ENCODE measurements at regions not wholly inside any gene's neighbourhood (a gene's known extent, or its start where the extent isn't known, plus 50 kb on each side); places are given as distances from the start of the nearest gene placed in this dataset.
"Not testable (repeated sequence)": the region's sequence is repeated elsewhere in the genome, so short reads cannot be mapped to it uniquely, and the experiment has no call there.

DNA sequence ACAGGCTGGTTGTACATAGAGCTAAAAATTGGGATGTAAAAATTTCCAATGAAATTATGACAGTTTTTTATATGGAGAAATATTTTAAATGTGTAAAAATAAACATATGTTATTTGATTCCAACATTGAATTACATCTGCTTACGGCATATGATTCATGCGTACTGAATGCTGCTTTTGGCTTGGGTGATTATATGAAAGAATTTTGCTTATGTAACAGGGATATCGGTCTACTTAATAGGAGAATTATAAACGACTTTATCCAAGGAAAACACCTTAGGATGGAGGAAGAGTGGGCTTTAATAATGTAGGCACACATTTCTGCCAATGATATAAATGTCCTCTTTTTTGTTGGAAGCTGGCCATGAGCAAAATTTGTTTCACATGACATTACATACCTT lies 197.3 kb upstream of the GOT2 start:
- H3K36me3 Mint-ChIP-seq (ENCODE audit: low read depth), result no peaks in the 10 kb centered on the region
- H3K4me3 Mint-ChIP-seq (ENCODE audit: low read depth), result no peak overlapping the region
- H3K4me1 Mint-ChIP-seq (ENCODE audit: low read depth), result no peaks in the 10 kb centered on the region
- no peaks in the 10 kb centered on the region for H3K27me3 Mint-ChIP-seq (ENCODE audit: low read depth)
- H3K9me3 Mint-ChIP-seq, result no peaks in the 10 kb centered on the region
- no peak overlapping the region for H3K27ac Mint-ChIP-seq
- DNase-seq (ENCODE audit: low spot score), result no peak
- intact Hi-C loops (cut with micrococcal nuclease), result no loop called here

DNA sequence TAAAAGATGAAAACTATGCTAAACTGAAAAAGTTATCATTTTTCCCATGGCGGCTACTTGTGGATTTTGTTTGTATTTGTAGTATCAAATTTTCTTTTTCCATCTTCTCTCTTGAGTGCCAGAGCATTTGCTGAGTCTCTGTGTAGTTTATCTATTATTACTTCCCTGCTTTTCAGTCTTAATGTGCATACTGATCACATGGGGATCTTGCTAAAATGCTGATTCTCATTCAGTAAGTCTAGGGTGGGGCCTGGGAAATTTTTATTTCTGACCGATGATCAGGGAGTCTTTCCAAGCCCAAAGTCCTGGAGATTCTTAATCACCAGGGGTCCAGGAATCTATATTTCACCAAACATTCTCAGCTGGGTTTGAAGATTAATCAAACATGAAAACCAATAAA lies 189.0 kb upstream of the GOT2 start:
- no peak for DNase-seq (ENCODE audit: low spot score)
- no peaks in the 10 kb centered on the region for H3K36me3 Mint-ChIP-seq (ENCODE audit: low read depth)
- intact Hi-C loops (cut with micrococcal nuclease), result no loop called here
- H3K4me3 Mint-ChIP-seq (ENCODE audit: low read depth), result no peak overlapping the region
- no peaks in the 10 kb centered on the region for H3K4me1 Mint-ChIP-seq (ENCODE audit: low read depth)
- H3K9me3 Mint-ChIP-seq, result peaks cover 4% of the 10 kb centered on the region
- H3K27ac Mint-ChIP-seq, result no peak overlapping the region
- no peaks in the 10 kb centered on the region for H3K27me3 Mint-ChIP-seq (ENCODE audit: low read depth)

DNA sequence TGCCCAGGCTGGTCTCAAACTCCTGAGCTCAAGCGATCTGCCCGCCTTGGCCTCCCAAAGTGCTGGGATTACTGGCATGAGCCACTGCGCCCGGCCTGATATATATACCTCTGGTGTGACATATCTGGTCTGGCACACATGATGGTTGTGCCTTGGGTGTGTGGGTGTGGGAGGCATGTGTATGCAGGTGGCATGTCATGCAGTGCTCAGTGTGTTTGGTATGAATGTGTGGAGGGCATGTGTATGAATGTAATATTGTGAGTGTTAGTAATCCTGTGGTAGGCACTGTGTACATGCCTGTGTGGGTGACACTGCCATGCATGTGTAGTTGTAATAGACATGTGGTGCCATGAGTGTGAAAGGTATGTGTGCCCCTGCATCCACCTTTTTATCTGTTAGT lies 179.3 kb upstream of the GOT2 start:
- no peaks in the 10 kb centered on the region for H3K36me3 Mint-ChIP-seq (ENCODE audit: low read depth)
- intact Hi-C loops (cut with micrococcal nuclease), result no loop called here
- no peak overlapping the region for H3K27ac Mint-ChIP-seq
- H3K27me3 Mint-ChIP-seq (ENCODE audit: low read depth), result no peaks in the 10 kb centered on the region
- H3K4me3 Mint-ChIP-seq (ENCODE audit: low read depth), result no peak overlapping the region
- no peaks in the 10 kb centered on the region for H3K4me1 Mint-ChIP-seq (ENCODE audit: low read depth)
- DNase-seq (ENCODE audit: low spot score), result no peak
- no peaks in the 10 kb centered on the region for H3K9me3 Mint-ChIP-seq

DNA sequence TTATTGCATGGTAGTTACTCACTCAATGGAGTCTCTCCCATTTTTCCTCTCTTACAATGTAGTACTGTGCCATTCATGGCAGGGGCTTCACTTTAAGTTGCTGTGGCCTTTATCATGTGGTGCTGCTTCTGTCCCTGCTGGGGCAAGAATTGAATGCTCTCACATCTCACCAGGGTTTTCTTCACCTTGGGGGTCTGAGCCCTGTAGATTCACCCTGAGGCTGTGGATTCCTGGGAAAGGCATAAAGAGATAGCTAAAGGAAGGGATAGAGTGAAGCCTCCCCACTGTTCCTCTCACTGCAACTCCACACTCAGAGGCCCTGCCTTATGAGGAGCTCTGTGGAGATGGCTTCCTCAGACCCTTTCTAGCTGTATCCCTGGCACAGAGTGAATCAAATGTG lies 178.5 kb upstream of the GOT2 start:
- H3K4me3 Mint-ChIP-seq (ENCODE audit: low read depth), result no peak overlapping the region
- H3K36me3 Mint-ChIP-seq (ENCODE audit: low read depth), result no peaks in the 10 kb centered on the region
- H3K4me1 Mint-ChIP-seq (ENCODE audit: low read depth), result no peaks in the 10 kb centered on the region
- H3K27me3 Mint-ChIP-seq (ENCODE audit: low read depth), result no peaks in the 10 kb centered on the region
- H3K27ac Mint-ChIP-seq, result no peak overlapping the region
- DNase-seq (ENCODE audit: low spot score), result no peak
- H3K9me3 Mint-ChIP-seq, result no peaks in the 10 kb centered on the region
- intact Hi-C loops (cut with micrococcal nuclease), result no loop called here

DNA sequence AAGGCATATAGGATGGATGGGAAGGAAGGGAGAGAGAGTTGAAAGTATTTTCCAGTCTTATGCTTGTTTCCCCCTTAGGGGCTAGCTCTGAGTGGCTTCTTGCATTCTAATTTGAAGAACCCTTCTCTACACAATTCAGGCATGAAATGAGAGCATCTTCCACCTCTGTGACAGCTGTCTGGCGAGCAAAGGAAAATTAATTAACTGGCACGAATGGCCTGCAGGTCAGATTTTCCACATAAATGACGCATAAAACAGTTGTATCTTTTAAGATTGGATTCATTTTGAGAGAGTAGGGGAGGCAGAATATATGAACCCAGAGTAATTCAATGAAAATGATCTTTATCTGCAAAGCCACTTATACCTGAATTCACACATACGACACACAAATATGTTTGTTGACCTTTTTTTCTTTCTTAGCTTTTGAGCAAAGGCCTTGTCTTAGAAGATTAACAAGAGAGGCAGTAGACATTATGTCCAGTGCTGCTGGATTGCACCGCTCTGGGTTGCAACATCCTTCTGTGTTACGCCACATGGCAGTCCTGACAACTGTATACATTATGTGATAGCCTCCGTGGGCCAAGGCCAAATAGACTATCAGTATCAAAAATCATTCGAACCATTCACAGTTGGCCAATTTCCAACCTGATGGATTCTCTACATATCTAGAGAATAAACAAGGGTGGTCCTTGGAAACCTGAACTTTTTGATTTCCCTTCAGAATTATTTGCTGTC lies 173.0 kb upstream of the GOT2 start:
- Mint-ChIP-seq H3K36me3 (ENCODE audit: low read depth) (no peaks in the 10 kb centered on the region), H3K27ac (no peak overlapping the region), H3K9me3 (no peaks in the 10 kb centered on the region), H3K27me3 (ENCODE audit: low read depth) (no peaks in the 10 kb centered on the region), H3K4me1 (ENCODE audit: low read depth) (no peaks in the 10 kb centered on the region), H3K4me3 (ENCODE audit: low read depth) (no peak overlapping the region)
- intact Hi-C loops (cut with micrococcal nuclease), result no loop called here
- no peak for DNase-seq (ENCODE audit: low spot score)

DNA sequence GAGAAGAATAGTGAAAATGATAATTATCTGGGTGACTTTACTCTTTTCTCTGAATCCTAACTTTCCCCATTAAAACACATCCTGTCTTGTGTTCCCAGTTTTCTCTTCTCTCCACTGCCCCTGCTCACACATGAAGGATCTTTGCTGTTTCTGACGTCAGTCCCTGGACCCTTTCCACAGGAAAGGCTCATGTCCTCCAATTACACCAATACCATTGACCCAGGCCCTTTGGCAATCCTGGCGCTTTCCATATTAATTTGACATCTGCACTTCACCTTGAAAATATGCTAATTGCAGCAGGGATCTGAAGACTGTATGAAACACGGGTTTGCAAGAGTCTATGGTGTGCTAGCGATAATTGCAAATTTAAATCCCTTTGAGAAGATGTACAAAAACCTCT lies 170.2 kb upstream of the GOT2 start:
- intact Hi-C loops (cut with micrococcal nuclease), result no loop called here
- Mint-ChIP-seq H3K27me3 (ENCODE audit: low read depth) (no peaks in the 10 kb centered on the region), H3K27ac (no peak overlapping the region), H3K9me3 (no peaks in the 10 kb centered on the region), H3K4me3 (ENCODE audit: low read depth) (no peak overlapping the region), H3K4me1 (ENCODE audit: low read depth) (no peaks in the 10 kb centered on the region), H3K36me3 (ENCODE audit: low read depth) (no peaks in the 10 kb centered on the region)
- no peak for DNase-seq (ENCODE audit: low spot score)

DNA sequence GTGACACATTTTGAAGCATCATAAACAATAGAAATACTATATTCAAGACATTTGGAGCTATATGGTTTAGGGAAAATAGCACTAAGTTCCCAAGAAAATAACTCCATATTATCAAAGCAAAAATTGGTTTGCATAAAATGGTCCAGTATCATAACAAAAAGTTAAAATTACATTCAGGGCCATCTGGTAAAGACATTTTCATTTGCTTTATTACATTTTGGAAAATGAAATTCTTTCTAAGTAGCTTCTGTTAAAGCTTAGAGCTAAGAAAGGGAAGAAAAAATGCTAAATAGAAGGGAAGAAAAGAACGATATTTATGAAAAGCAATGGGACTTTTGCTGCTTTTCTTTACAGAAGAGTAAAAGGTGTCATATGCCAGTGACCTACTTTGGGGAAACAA lies 155.4 kb upstream of the GOT2 start:
- DNase-seq (ENCODE audit: low spot score), result no peak
- Mint-ChIP-seq H3K4me1 (ENCODE audit: low read depth) (no peaks in the 10 kb centered on the region), H3K36me3 (ENCODE audit: low read depth) (no peaks in the 10 kb centered on the region), H3K27ac (no peak overlapping the region), H3K4me3 (ENCODE audit: low read depth) (no peak overlapping the region), H3K9me3 (peaks cover 15% of the 10 kb centered on the region), H3K27me3 (ENCODE audit: low read depth) (no peaks in the 10 kb centered on the region)
- intact Hi-C loops (cut with micrococcal nuclease), result no loop called here

DNA sequence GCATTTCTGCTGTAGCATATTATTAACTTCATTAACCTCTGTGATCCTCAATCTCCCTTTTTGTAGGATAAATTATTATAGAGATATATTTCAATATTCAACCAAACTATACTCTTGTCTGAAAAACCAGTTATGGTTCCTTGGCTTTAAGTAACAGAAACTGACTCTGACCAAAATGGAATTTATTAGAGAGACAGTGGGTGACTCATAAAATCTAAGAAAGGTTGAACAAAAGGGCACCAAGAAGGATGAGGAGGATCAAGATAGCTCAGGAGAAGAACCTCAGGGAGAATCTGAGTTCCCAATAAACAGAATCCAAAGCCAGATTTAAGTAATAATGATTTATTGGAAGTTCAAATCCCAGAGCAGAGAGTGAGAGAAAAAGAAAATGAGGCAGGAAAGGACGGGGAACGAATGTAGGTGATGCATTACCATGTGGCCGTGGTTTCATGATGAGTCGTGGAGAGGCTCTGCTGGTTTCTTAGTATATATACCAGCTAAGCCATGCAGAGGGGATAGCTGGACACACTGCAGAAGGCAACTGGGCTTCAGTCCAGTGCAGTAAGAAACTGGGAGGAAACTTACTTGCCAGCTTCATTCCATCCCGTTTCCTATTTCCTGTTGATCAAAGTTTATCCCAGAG lies 151.5 kb upstream of the GOT2 start:
- H3K36me3 Mint-ChIP-seq (ENCODE audit: low read depth), result no peaks in the 10 kb centered on the region
- no peak overlapping the region for H3K4me3 Mint-ChIP-seq (ENCODE audit: low read depth)
- H3K9me3 Mint-ChIP-seq, result no peaks in the 10 kb centered on the region
- no peaks in the 10 kb centered on the region for H3K27me3 Mint-ChIP-seq (ENCODE audit: low read depth)
- DNase-seq (ENCODE audit: low spot score), result no peak
- intact Hi-C loops (cut with micrococcal nuclease), result no loop called here
- H3K4me1 Mint-ChIP-seq (ENCODE audit: low read depth), result no peaks in the 10 kb centered on the region
- no peak overlapping the region for H3K27ac Mint-ChIP-seq

DNA sequence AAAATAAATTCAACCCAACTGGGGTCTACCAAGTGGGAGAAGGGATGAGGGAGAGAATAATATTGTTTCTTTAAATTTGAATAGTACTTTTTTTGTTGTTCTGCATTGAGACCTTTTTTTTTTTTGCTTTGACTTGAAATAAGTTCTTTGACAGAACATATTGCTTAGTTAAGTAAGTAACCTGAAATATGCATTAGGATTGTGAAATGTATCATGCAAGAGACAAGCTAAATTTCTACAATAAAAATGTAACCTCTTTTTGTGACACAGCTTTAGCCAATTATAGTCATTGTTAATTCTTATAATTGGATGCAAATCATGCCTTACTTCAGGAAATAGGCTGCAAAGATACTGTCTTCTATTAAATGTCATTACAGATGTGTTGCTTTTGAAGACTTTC lies 150.0 kb upstream of the GOT2 start:
- no peaks in the 10 kb centered on the region for H3K36me3 Mint-ChIP-seq (ENCODE audit: low read depth)
- DNase-seq (ENCODE audit: low spot score), result no peak
- no peak overlapping the region for H3K27ac Mint-ChIP-seq
- H3K4me1 Mint-ChIP-seq (ENCODE audit: low read depth), result no peaks in the 10 kb centered on the region
- no peak overlapping the region for H3K4me3 Mint-ChIP-seq (ENCODE audit: low read depth)
- intact Hi-C loops (cut with micrococcal nuclease), result no loop called here
- no peaks in the 10 kb centered on the region for H3K27me3 Mint-ChIP-seq (ENCODE audit: low read depth)
- H3K9me3 Mint-ChIP-seq, result no peaks in the 10 kb centered on the region

DNA sequence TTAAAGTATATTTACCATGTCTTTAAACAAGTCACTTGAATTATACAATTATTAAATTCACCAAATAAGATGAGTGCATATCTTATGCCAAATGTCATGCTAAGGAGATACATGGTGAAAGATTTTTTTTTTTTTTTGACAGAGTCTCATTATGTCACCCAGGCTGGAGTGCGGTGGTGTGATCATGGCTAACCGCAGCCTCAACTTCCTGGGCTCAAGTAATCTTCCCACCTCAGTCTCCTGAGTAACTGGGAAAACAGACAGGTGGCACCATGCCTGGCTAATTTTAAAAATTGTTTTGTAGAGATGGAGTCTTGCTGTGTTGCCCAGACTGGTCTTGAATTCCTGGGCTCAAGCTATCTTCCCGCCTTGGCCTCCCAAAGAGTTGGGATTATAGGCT lies 149.0 kb upstream of the GOT2 start:
- Mint-ChIP-seq H3K9me3 (no peaks in the 10 kb centered on the region), H3K36me3 (ENCODE audit: low read depth) (no peaks in the 10 kb centered on the region), H3K27me3 (ENCODE audit: low read depth) (no peaks in the 10 kb centered on the region), H3K4me1 (ENCODE audit: low read depth) (no peaks in the 10 kb centered on the region), H3K4me3 (ENCODE audit: low read depth) (no peak overlapping the region), H3K27ac (no peak overlapping the region)
- intact Hi-C loops (cut with micrococcal nuclease), result no loop called here
- DNase-seq (ENCODE audit: low spot score), result no peak

DNA sequence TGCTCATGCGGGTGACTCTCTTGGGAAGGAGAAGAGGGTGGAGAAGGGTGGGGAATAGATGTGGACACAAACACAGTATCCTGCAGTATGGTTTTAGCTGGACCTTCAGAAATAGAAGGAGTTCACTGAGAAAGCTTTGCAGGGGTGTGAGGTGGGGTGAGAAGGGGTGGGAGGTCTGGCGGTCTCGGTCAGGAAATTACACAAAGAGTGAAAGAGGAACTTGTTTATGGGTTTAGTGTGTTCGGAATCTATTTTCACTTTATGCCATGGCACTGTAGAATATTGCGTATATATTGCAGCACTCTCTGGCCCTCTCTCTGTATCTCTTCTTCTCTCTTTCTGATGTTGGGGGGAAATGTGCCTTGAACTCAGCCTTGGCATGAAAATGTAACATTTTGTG lies 148.2 kb upstream of the GOT2 start:
- DNase-seq (ENCODE audit: low spot score), result no peak
- no peaks in the 10 kb centered on the region for H3K27me3 Mint-ChIP-seq (ENCODE audit: low read depth)
- H3K27ac Mint-ChIP-seq, result no peak overlapping the region
- no peaks in the 10 kb centered on the region for H3K4me1 Mint-ChIP-seq (ENCODE audit: low read depth)
- H3K4me3 Mint-ChIP-seq (ENCODE audit: low read depth), result no peak overlapping the region
- no peaks in the 10 kb centered on the region for H3K9me3 Mint-ChIP-seq
- intact Hi-C loops (cut with micrococcal nuclease), result no loop called here
- H3K36me3 Mint-ChIP-seq (ENCODE audit: low read depth), result no peaks in the 10 kb centered on the region

DNA sequence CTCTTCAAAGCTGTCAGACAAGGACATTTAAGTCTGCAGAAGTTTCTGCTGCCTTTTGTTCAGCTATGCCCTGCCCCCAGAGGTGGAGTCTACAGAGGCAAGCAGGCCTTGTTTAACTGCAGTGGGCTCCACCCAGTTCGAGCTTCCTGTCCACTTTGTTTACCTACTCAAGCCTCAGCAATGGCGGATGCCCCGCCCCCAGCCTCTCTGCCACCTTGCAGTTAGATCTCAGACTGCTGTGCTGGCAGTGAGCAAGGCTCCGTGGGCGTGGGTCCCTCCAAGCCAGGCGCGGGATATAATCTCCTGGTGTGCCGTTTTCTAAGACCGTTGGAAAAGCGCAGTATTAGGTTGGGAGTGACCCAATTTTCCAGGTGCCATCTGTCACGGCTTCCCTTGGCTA lies 144.5 kb upstream of the GOT2 start:
- intact Hi-C loops (cut with micrococcal nuclease); H3K4me3 Mint-ChIP-seq (ENCODE audit: low read depth); H3K9me3 Mint-ChIP-seq; H3K27me3 Mint-ChIP-seq (ENCODE audit: low read depth); DNase-seq (ENCODE audit: low spot score); H3K36me3 Mint-ChIP-seq (ENCODE audit: low read depth); H3K27ac Mint-ChIP-seq; H3K4me1 Mint-ChIP-seq (ENCODE audit: low read depth): not testable (repeated sequence)

DNA sequence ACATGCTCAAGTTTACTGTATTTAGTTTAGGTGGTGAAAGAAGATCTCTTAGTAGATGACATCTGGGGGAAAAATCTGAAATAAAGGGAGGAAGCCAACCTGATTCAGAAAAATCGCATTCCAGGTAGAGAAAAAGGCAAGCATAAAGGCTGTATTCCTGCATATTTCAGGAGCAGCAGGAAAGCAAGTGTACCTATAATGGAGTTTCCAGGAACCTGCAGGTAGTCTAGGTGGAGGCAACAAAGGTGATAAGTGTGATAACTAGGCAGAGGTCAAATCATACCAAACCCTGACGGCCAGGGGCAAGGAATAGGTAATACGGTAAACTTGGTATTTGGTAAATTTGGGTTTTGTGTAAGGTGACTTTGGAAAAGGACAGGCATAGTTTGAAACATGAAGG lies 132.8 kb upstream of the GOT2 start:
- DNase-seq (ENCODE audit: low spot score), result no peak
- Mint-ChIP-seq H3K27me3 (ENCODE audit: low read depth) (no peaks in the 10 kb centered on the region), H3K9me3 (no peaks in the 10 kb centered on the region), H3K4me1 (ENCODE audit: low read depth) (no peaks in the 10 kb centered on the region), H3K36me3 (ENCODE audit: low read depth) (no peaks in the 10 kb centered on the region), H3K4me3 (ENCODE audit: low read depth) (no peak overlapping the region), H3K27ac (no peak overlapping the region)
- intact Hi-C loops (cut with micrococcal nuclease), result no loop called here

DNA sequence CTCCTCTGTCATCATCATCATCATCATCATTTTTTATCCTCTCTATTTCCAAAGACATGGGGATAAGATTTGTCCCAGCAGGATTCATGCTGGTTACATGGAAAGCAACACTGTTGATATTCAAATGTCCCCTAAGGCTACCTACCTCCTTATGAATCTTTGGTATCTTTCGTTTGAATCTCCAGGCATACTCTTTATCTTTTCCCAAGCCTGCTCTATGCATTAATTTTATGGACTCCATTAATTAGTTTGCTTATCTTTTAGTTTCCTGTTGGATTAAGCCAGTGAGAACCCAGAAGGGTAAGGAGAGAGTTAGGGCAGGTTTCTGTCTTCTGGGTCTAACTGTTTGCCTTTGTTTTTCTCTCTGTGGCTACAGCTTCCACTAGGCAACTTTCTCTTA lies 129.6 kb upstream of the GOT2 start:
- Mint-ChIP-seq H3K4me3 (ENCODE audit: low read depth) (no peak overlapping the region), H3K4me1 (ENCODE audit: low read depth) (no peaks in the 10 kb centered on the region), H3K36me3 (ENCODE audit: low read depth) (no peaks in the 10 kb centered on the region), H3K9me3 (no peaks in the 10 kb centered on the region), H3K27ac (no peak overlapping the region), H3K27me3 (ENCODE audit: low read depth) (no peaks in the 10 kb centered on the region)
- no peak for DNase-seq (ENCODE audit: low spot score)
- intact Hi-C loops (cut with micrococcal nuclease), result no loop called here
